HG03025 (cell line): ENCODE measurements at regions not wholly inside any gene's neighbourhood (a gene's known extent, or its start where the extent isn't known, plus 50 kb on each side); places are given as distances from the start of the nearest gene placed in this dataset.
"Not testable (repeated sequence)": the region's sequence is repeated elsewhere in the genome, so short reads cannot be mapped to it uniquely, and the experiment has no call there.

Source experiments
- ATAC-seq: cut with Tn5 transposase; IDR thresholded peaks from one replicate; pipeline ENCODE4 v1.9.1; 2021; ENCODE audit warnings: mild to moderate bottlenecking, moderate library complexity; ENCODE audit not compliant: unreplicated experiment, low FRiP score

GRCh38 chr3:153864793-153865192, 256.4 kb upstream of the ARHGEF26 start:
- ATAC-seq = no peak

GRCh38 chr3:153866901-153867300, 254.3 kb upstream of the ARHGEF26 start:
- ATAC-seq = no peak

- not testable (repeated sequence) for ATAC-seq
These were observed 246.8 kb upstream of the ARHGEF26 start for GRCh38 chr3:153874348-153874747.

- no peak for ATAC-seq
These were observed 240.7 kb upstream of the ARHGEF26 start for GRCh38 chr3:153880493-153880892.

- no peak for ATAC-seq
These were observed 240.0 kb upstream of the ARHGEF26 start for GRCh38 chr3:153881201-153881600.

GRCh38 chr3:153885359-153885758, 235.8 kb upstream of the ARHGEF26 start:
- ATAC-seq = no peak

- no peak for ATAC-seq
These were observed 231.3 kb upstream of the ARHGEF26 start for GRCh38 chr3:153889905-153890334.

- ATAC-seq = no peak
These were observed 229.1 kb upstream of the ARHGEF26 start for GRCh38 chr3:153892126-153892525.

GRCh38 chr3:153894857-153895256, 226.3 kb upstream of the ARHGEF26 start:
- ATAC-seq = no peak

- ATAC-seq = no peak
These were observed 225.0 kb upstream of the ARHGEF26 start for GRCh38 chr3:153896197-153896596.

- peak; percentile 60 for ATAC-seq
These were observed 224.0 kb upstream of the ARHGEF26 start for GRCh38 chr3:153897025-153897723.

GRCh38 chr3:153897842-153898241, 223.3 kb upstream of the ARHGEF26 start:
- peak; percentile 65 for ATAC-seq

- no peak for ATAC-seq
These were observed 220.0 kb upstream of the ARHGEF26 start for GRCh38 chr3:153901152-153901551.

- no peak for ATAC-seq
These were observed 219.2 kb upstream of the ARHGEF26 start for GRCh38 chr3:153901991-153902390.

- ATAC-seq = peak; percentile 61
These were observed 217.8 kb upstream of the ARHGEF26 start for GRCh38 chr3:153903430-153903829.

- ATAC-seq = no peak
These were observed 214.8 kb upstream of the ARHGEF26 start for GRCh38 chr3:153906366-153906765.

- no peak for ATAC-seq
These were observed 210.8 kb upstream of the ARHGEF26 start for GRCh38 chr3:153910387-153910786.

- ATAC-seq = no peak
These were observed 210.1 kb upstream of the ARHGEF26 start for GRCh38 chr3:153911116-153911515.

GRCh38 chr3:153919773-153920172, 201.4 kb upstream of the ARHGEF26 start:
- no peak for ATAC-seq

GRCh38 chr3:153921826-153922225, 199.4 kb upstream of the ARHGEF26 start:
- ATAC-seq = no peak

GRCh38 chr3:153925841-153926514, 195.2 kb upstream of the ARHGEF26 start:
- no peak for ATAC-seq

- ATAC-seq = no peak
These were observed 194.1 kb upstream of the ARHGEF26 start for GRCh38 chr3:153927107-153927506.
